Stimulated activated CD8-positive, alpha-beta memory T cell treated with anti-CD3 and anti-CD28 coated beads, Interleukin-7, amount 100 ng/mL, for 4 hours (primary cell): ENCODE measurements at regions not wholly inside any gene's neighbourhood (a gene's known extent, or its start where the extent isn't known, plus 50 kb on each side); places are given as distances from the start of the nearest gene placed in this dataset.

Experiments used
- DNase-seq, 2 donors: peaks; one replicate each; pipeline ENCODE4 v3.0.0-alpha.2; 2020; ENCODE audit warnings: low read depth in 2 of 2

DNA sequence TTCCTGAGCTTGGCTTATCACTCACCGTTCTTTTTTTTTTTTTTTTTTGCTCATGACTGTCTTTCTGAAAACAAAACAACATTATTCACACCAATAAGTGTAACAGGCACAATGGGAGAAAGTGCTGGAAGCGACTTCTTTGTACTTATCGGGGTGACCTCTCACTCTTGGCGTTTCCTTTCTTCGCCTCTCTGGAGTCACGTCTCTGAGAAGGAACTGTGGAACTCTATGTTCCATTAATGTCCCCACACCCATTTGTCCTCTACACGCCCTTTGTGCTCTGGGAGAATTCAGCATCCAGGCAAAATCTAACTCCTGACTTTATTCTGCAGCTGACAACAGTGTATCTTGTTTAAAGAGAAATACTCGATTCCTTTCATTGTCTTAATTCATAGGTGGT is 70.8 kb upstream of the FAM204A start:
- DNase-seq, result no peak

DNA sequence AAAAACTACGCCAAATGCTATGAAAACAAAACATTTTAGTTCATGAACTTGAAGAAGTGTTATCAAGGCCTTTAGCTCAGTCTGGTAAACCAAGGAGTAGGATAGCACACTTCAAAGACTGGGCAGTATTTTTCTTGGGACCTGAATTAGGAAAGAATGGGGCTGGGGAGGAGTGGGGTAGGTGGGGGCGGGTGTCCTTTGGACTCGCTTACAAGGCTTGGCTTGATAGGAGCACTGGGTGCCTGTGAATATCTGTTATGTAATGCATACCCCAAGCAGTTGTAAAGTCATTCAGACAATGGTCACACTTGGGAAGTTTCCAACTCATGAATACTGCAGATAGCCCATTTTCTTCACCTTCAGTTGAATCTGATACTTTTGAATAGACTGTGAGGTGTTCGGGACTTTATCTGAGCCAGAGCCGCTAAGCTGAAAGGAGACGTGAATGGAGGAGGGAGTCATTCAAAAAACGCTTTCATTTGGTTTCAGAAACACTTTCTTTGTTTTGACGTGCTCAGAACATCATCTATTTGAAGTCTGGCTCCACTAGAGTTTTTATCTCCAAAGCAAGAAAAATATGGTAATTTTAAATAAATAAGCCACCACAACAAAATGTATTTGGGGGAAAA is 70.1 kb upstream of the FAM204A start:
- no peak for DNase-seq

DNA sequence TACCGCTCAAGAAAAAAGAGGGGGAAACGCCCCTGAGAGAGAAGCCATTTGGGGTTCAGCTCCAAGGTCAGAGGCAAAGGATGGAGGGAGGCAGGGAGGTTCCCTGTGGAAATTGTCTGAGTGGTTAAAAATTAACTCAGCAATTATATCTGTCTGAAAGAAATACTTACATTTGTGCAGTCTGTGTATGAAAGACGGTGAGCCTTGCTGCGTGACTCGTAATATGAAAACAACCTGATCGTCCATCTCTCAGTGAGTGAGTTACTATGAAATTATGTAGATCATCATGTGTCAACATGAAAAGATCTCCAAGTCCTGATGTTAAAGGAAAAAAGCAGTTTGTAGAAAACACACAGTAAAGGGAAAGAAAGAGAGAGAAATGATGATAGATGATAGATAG is 67.2 kb upstream of the FAM204A start:
- no peak for DNase-seq

DNA sequence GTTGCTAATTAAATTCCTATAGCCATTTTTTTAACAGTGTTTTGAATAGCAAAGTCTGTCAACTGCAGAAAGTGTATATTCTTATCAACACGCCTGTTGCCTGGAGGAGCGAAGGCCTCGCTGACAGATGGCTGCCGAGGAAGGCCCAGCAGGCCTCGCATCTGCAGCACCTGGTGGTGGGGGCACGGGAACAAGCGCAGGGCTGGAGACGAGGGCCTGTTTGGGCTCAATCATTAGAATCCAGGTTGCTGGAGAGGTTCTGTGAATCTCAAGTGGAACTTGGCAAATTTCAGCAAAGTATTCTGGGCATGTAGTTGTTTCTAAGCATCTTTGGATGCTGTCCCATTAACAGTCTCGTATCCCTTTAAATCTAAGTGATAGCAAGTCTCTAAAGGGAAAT is 66.1 kb upstream of the FAM204A start:
- no peak for DNase-seq

DNA sequence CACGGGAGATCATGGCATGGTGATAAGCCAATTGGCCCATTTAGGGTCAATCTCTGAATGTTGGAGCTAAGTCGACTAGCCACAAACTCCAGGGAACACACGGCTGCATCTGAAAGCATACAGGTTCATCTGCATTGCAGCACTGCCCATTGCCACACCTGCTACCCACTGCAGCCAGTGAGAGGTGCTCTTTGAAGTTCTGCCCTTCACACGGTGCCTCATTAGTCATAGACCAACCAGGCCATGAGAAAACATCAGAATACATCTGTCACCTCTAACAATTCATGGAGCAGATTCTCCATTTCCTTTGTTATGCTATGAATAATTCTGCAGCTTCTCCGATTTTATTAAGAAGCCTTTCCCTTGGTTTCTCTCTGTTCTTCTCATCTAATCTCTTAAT is 65.7 kb upstream of the FAM204A start:
- DNase-seq, result no peak

DNA sequence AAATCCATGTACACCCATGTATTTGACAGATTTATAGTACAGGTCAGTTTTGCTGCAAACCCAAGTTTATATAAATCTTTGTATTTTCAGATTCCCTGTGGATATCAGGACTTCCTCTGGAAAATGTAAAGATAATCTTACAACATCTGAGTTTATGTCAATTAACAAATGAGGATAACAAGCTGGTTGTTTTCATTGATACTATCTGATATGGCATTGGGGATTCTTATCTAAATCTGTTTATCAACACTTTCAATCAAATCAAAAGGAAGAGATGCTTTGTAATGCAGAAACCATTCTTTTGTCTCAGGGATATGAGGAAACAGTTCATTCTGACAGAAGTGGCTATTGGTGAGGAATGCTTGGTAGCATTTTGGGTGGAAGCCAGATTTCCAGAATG is 64.9 kb upstream of the FAM204A start:
- DNase-seq, result no peak

DNA sequence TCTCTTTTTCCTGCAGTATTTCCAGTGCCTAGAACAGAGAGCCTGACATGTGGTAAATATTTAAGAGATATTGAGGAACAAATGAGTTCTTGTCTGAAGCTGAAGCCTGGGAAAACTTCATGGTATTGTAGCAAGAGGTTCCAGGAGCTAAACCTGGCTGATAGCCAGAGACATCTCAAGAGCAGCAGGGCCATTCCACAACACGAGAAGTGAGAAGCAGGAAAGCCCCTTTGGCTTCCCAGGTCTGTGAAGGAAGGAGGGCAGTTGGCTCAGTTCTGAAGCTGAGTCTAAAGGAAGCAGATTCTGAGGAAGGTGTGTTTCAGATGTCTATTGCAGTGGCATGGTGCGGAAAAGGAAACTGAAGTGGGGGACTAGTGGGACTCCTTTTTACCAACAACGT is 63.8 kb upstream of the FAM204A start:
- DNase-seq, result no peak

DNA sequence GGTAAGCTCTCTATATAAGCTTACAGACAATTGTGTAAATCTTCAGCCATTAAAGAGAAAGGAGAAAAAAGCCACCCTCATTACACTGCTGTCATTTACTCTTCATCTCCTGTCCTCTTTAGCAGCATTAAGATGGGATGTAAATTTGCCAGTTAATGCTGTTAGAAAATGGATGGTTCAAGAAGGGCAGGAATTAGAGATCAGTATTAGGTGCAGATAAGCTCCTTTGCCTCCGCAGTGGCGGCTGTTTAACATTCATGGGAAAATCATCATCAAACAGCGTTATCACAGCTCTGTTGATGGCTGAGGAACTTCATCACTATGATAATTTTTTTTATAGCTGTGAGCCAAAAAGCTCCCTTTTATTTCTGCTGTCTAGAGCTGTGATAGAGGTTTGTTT is 61.8 kb upstream of the FAM204A start:
- DNase-seq, result no peak

DNA sequence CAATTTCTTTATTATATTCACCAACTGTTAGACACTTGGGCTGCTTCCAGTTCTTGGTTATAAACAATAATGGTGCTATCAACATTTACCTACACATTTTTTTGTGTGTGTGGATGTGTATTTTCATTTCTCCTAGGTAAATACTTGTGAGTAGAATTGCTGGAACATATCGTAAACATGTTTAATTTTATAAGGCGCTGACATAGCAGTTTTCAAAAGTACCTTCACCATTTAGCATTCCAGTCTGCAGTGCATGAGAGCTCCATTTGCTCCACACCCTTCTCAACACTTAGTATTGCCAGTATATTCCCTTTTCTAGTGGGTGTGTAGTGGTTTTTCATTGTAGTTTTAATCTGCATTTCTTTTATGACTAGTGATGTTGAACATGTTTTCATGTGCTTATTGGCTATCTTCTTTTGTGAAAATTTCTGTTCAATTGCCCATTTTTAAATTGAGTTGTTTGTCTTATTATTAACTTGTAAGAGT is 59.6 kb upstream of the FAM204A start:
- no peak for DNase-seq

DNA sequence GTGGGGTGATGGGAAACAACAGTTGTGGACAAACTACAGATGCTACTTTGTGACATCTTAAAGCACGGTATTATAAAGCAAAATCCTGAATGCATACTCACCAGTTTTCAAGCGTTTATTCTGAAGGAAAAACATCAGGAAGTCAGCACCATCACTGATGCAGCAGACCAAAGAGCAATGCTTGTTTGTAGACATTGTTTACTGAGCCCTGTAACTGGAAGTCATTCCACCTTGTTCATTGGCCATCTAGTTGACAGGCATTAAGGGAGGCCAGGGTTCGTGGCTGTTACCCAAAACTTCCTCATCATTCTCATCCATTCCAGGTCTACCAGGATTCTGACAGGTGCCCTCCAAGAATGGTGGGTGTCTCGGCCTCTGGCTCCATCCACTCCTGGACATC is 55.3 kb upstream of the FAM204A start:
- no peak for DNase-seq

DNA sequence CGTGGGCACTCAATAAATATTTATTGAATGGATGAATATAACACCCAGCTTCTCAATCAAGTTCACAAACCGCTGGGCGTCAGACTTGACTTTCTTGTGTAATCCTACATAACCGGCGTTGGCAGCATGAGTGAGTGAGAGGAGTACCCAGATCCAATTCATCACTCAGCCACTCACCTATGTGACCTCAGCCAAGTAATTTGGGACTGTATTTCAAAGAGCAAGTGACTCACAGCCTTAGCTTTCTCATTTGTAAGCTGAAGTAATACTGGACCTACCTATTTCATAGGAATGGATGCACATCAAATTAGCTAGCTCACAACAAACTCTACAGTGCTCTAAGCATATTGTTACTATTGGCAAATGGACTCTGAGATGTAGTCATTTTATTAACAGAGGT is 53.8 kb upstream of the FAM204A start:
- no peak for DNase-seq

DNA sequence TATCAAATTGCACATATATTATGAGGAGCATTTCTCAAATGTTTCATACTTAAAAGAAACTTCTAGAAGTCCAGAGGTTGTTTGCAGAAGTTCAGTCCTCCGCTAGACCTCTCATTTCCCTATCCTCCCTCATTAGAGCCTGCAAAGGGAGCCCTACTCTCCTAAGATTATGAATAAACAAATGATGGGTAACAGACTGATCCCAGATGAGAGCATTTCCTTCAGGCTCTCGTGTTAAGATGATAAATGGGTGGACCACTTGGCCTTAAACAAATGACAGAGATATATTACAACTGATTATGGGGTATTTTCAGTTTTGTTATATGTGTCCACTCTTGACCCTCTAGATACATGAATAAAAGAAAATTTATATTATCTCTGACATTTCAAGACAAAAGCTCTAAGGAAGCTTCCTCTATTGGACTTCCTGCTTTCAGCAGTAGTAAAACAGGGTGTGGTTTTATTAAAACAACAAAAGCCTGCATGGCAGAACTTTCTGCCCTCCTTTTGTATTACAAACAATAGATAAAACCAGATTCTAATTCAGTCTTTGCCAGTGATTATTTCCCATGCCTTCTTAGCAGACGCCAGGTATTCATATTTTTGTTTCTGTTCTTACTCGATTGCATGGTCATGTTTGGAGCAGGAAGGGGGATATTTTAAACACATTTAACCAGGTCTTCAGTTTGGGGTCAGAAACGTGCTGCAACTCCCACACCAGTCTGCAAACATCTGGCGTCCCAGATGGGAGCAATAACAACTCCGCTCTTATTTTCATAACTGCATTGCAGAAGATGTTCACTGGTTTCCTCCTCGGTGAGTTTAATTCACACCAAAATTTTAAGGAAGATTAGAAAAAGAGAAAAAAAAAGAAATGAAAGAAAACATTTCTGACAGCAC is 52.4 kb upstream of the FAM204A start:
- no peak for DNase-seq

DNA sequence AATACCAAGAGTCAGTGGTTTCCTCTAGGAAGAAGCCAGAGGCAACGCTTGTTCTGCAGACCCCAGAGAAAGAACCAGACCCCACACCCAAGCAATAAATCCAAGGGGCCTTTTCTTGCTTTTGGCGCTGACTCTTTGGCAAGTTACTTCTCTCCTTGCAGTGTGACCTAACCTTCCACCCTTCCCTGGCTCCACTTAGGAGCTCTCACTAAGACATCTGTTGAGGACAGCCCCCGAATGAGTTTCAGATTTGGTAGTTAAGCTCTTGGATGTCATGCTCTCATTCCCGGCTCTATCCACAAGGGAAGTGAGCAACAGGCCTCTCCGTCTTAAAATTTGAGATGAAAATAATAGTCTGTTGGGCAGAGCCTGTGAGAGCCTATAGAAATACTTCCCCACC is 50.6 kb upstream of the FAM204A start:
- no peak for DNase-seq
